GM13977 (cell line): ENCODE measurements at regions not wholly inside any gene's neighbourhood (a gene's known extent, or its start where the extent isn't known, plus 50 kb on each side); places are given as distances from the start of the nearest gene placed in this dataset.

Experiments used
- DNase-seq: peaks from one replicate; pipeline ENCODE4 v3.0.0; 2012; ENCODE audit warnings: low spot score
- in situ Hi-C: fragments of 300-500 bp; cut with MboI; formaldehyde crosslinking; loops from one replicate; pipeline ENCODE4 v1.12.0; 2022; ENCODE audit warnings: low sequenced_read_pairs, low pct_unique_long_range_greater_than_20kb, mixed read lengths, inconsistent platforms; ENCODE audit not compliant: unreplicated experiment
- TF ChIP-seq, protein P1 (sequence below): IDR thresholded peaks from 2 replicates; pipeline ENCODE4 v1.5.1; 2012; ENCODE audit warnings: mild to moderate bottlenecking, control low read depth; ENCODE audit not compliant: insufficient read depth; ENCODE audit errors: extremely low read depth, missing control alignments

- DNase-seq = no peak
- in situ Hi-C loops = no loop called here
- TF ChIP-seq, protein P1, sequence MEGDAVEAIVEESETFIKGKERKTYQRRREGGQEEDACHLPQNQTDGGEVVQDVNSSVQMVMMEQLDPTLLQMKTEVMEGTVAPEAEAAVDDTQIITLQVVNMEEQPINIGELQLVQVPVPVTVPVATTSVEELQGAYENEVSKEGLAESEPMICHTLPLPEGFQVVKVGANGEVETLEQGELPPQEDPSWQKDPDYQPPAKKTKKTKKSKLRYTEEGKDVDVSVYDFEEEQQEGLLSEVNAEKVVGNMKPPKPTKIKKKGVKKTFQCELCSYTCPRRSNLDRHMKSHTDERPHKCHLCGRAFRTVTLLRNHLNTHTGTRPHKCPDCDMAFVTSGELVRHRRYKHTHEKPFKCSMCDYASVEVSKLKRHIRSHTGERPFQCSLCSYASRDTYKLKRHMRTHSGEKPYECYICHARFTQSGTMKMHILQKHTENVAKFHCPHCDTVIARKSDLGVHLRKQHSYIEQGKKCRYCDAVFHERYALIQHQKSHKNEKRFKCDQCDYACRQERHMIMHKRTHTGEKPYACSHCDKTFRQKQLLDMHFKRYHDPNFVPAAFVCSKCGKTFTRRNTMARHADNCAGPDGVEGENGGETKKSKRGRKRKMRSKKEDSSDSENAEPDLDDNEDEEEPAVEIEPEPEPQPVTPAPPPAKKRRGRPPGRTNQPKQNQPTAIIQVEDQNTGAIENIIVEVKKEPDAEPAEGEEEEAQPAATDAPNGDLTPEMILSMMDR = no peak
Measured at GRCh38 chr15:79702621-79703020, 194.2 kb downstream of the MTHFS start.

DNA sequence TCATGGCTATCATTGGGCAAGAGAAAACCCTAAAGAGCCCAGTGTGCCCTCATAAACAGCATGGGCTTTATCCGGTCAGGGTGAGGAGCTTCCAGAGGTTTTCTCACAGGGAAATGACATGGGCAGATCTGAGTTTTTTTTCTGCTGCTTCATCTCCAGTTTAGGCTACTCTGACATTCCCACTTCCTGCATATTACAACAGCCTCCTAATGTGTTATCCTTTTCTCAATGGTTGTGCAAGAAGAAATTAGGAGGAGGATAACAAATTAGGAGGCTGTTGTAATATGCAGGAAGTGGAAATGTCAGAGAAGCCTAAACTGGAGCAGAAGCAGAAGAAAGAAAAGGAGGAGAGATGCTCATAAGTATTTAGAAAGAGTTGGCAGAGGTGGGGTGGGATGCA is 175.6 kb downstream of the MTHFS start:
- in situ Hi-C loops = no loop called here
- TF ChIP-seq, protein P1 = no peak
- DNase-seq = no peak

DNA sequence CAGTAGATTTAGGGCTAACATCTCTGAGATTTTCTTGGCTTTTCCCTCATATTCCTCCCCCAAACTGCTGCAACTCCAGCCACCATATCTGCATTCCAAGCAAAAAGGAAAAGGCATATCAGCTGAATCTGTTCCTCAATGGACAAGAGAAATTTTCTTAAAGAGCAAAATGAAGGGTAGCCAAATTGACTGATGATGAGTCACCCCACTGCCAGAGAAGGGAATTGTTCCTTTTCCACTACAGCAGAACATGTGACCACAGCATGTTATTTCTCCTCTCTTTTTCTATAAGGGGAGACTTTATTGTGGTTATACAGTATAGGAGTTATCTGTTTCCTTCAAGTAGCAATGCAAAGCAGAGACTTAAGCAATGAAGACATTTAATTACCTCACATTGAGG is 172.5 kb downstream of the MTHFS start:
- no peak for DNase-seq
- in situ Hi-C loops = no loop called here
- TF ChIP-seq, protein P1 = no peak

GRCh38 chr15:79724804-79725203 is 172.0 kb downstream of the MTHFS start:
- in situ Hi-C loops = no loop called here
- TF ChIP-seq, protein P1 = no peak

GRCh38 chr15:79728867-79729266 is 167.9 kb downstream of the MTHFS start:
- in situ Hi-C loops = no loop called here
- no peak for DNase-seq
- TF ChIP-seq, protein P1 = no peak

More at GRCh38 chr15:79724804-79725203, 172.0 kb downstream of the MTHFS start:
- no peak for DNase-seq

DNA sequence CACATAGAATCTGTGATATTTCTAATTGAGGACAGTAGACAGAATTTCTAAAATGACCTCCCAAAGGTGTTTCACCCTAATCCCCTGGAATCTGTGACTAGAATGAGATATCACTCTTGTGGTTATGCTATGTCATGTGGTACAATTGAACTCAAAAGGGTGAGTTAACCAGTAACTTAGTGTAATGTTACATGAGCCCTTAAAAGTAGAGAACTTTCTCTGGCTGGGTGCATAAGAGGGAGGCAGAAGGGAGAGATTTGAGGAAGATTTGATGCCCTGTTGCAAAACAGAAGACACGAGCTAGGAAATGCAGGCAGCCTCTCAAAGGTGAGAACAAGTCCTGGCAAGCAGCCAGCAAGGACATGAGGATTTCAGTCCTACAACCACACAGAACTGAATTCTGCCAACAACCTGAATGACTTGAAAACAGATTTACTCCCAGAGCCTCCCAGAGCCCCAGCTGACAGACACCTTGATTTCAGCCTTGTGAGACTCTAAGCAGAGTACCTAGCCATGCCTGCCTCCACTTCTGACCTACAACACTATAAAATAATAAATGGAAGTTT is 160.3 kb downstream of the MTHFS start:
- TF ChIP-seq, protein P1 = no peak
- no peak for DNase-seq
- in situ Hi-C loops = no loop called here
